ENCODE measurements at regions not wholly inside any gene's neighbourhood (a gene's known extent, or its start where the extent isn't known, plus 50 kb on each side); places are given as distances from the start of the nearest gene placed in this dataset.

- TF ChIP-seq CTCF (IDR thresholded peaks at IDR 0.05) (no peak), POLR2A (IDR thresholded peaks at IDR 0.05) (no peak)
These were observed 301.9 kb upstream of the POU5F2 start for GRCh38 chr5:94043311-94043710.
